ENCODE measurements at regions not wholly inside any gene's neighbourhood (a gene's known extent, or its start where the extent isn't known, plus 50 kb on each side); places are given as distances from the start of the nearest gene placed in this dataset.
"Not testable (repeated sequence)": the region's sequence is repeated elsewhere in the genome, so short reads cannot be mapped to it uniquely, and the experiment has no call there.

- Histone ChIP-seq H3K27ac (ENCODE audit: poor library complexity, severe bottlenecking) (no peak overlapping the region), H3K4me3 (ENCODE audit: severe bottlenecking) (no peak overlapping the region), H3K4me1 (ENCODE audit: insufficient read depth, poor library complexity, severe bottlenecking) (no peaks in the 10 kb centered on the region), H3K9me3 (ENCODE audit: severe bottlenecking) (no peaks in the 10 kb centered on the region), H3K36me3 (ENCODE audit: low read depth) (no peaks in the 10 kb centered on the region), H3K27me3 (ENCODE audit: insufficient read depth, poor library complexity, severe bottlenecking) (no peaks in the 10 kb centered on the region)
- TF ChIP-seq CTCF (IDR thresholded peaks at IDR 0.05; ENCODE audit: poor library complexity, severe bottlenecking): no peak
- ATAC-seq (ENCODE audit: low read depth): no peak
- no peak for DNase-seq (ENCODE audit: low spot score)
These were observed 173.3 kb upstream of the SPRED2 start for GRCh38 chr2:65605743-65606058.

- Histone ChIP-seq H3K27ac (ENCODE audit: poor library complexity, severe bottlenecking) (no peak overlapping the region), H3K4me1 (ENCODE audit: insufficient read depth, poor library complexity, severe bottlenecking) (no peaks in the 10 kb centered on the region), H3K27me3 (ENCODE audit: insufficient read depth, poor library complexity, severe bottlenecking) (no peaks in the 10 kb centered on the region), H3K9me3 (ENCODE audit: severe bottlenecking) (no peaks in the 10 kb centered on the region), H3K36me3 (ENCODE audit: low read depth) (no peaks in the 10 kb centered on the region), H3K4me3 (ENCODE audit: severe bottlenecking) (no peak overlapping the region)
- TF ChIP-seq CTCF (IDR thresholded peaks at IDR 0.05; ENCODE audit: poor library complexity, severe bottlenecking): no peak
- ATAC-seq (ENCODE audit: low read depth) (no peak), DNase-seq (ENCODE audit: low spot score) (no peak)
These were observed 172.8 kb upstream of the SPRED2 start for GRCh38 chr2:65605058-65605742.

GRCh38 chr2:65604246-65604645 is 171.8 kb upstream of the SPRED2 start:
- no peaks in the 10 kb centered on the region for H3K4me1 ChIP-seq (ENCODE audit: insufficient read depth, poor library complexity, severe bottlenecking)
- ATAC-seq (ENCODE audit: low read depth) (peak; percentile 72), DNase-seq (ENCODE audit: low spot score) (no peak)
- no peak for TF ChIP-seq CTCF (IDR thresholded peaks at IDR 0.05; ENCODE audit: poor library complexity, severe bottlenecking)
- no peak overlapping the region for H3K4me3 ChIP-seq (ENCODE audit: severe bottlenecking)
- H3K27ac ChIP-seq (ENCODE audit: poor library complexity, severe bottlenecking): no peak overlapping the region
- no peaks in the 10 kb centered on the region for H3K27me3 ChIP-seq (ENCODE audit: insufficient read depth, poor library complexity, severe bottlenecking)
- H3K9me3 ChIP-seq (ENCODE audit: severe bottlenecking): no peaks in the 10 kb centered on the region
- no peaks in the 10 kb centered on the region for H3K36me3 ChIP-seq (ENCODE audit: low read depth)

GRCh38 chr2:65602603-65603235 is 170.3 kb upstream of the SPRED2 start:
- Histone ChIP-seq H3K36me3 (ENCODE audit: low read depth) (no peaks in the 10 kb centered on the region), H3K27ac (ENCODE audit: poor library complexity, severe bottlenecking) (no peak overlapping the region), H3K4me3 (ENCODE audit: severe bottlenecking) (no peak overlapping the region), H3K27me3 (ENCODE audit: insufficient read depth, poor library complexity, severe bottlenecking) (no peaks in the 10 kb centered on the region), H3K9me3 (ENCODE audit: severe bottlenecking) (no peaks in the 10 kb centered on the region), H3K4me1 (ENCODE audit: insufficient read depth, poor library complexity, severe bottlenecking) (no peaks in the 10 kb centered on the region)
- ATAC-seq (ENCODE audit: low read depth) (no peak), DNase-seq (ENCODE audit: low spot score) (no peak)
- no peak for TF ChIP-seq CTCF (IDR thresholded peaks at IDR 0.05; ENCODE audit: poor library complexity, severe bottlenecking)

- ATAC-seq (ENCODE audit: low read depth); H3K36me3 ChIP-seq (ENCODE audit: low read depth); H3K4me3 ChIP-seq (ENCODE audit: severe bottlenecking); H3K9me3 ChIP-seq (ENCODE audit: severe bottlenecking); H3K27ac ChIP-seq (ENCODE audit: poor library complexity, severe bottlenecking); H3K27me3 ChIP-seq (ENCODE audit: insufficient read depth, poor library complexity, severe bottlenecking); DNase-seq (ENCODE audit: low spot score); H3K4me1 ChIP-seq (ENCODE audit: insufficient read depth, poor library complexity, severe bottlenecking): not testable (repeated sequence)
These were observed 168.5 kb upstream of the SPRED2 start for GRCh38 chr2:65600871-65601270.

- H3K4me3 ChIP-seq (ENCODE audit: severe bottlenecking); H3K9me3 ChIP-seq (ENCODE audit: severe bottlenecking); H3K4me1 ChIP-seq (ENCODE audit: insufficient read depth, poor library complexity, severe bottlenecking); H3K27me3 ChIP-seq (ENCODE audit: insufficient read depth, poor library complexity, severe bottlenecking); ATAC-seq (ENCODE audit: low read depth); DNase-seq (ENCODE audit: low spot score); H3K36me3 ChIP-seq (ENCODE audit: low read depth); H3K27ac ChIP-seq (ENCODE audit: poor library complexity, severe bottlenecking): not testable (repeated sequence)
These were observed 168.0 kb upstream of the SPRED2 start for GRCh38 chr2:65600351-65600750.

Measured in RWPE2 (cell line).